Activated T-helper 2 cell treated with anti-CD3 and anti-CD28 coated beads, Interferon-gamma antibody, Interleukin-2, Interleukin-4, amounts not matched to agents 10 μg/mL and 5 μg/mL and 100 μg/mL, durations not matched to agents 14 hours and 24 hours and 36 hours (primary cell): ENCODE measurements at regions not wholly inside any gene's neighbourhood (a gene's known extent, or its start where the extent isn't known, plus 50 kb on each side); places are given as distances from the start of the nearest gene placed in this dataset.

ENCODE experiments used
- DNase-seq: peaks from one replicate; pipeline ENCODE4 v3.0.0; 2021; ENCODE audit warnings: low spot score
- H3K27ac Mint-ChIP-seq: one replicate; pipeline ENCODE4 v1.8.0; 2021; ENCODE audit warnings: mixed read lengths
- H3K27me3 Mint-ChIP-seq: one replicate; pipeline ENCODE4 v1.8.0; 2021; ENCODE audit warnings: low read depth, mixed read lengths
- H3K36me3 Mint-ChIP-seq: one replicate; pipeline ENCODE4 v1.8.0; 2021; ENCODE audit warnings: low read depth, mixed read lengths
- H3K4me1 Mint-ChIP-seq: one replicate; pipeline ENCODE4 v1.8.0; 2021; ENCODE audit warnings: low read depth, mixed read lengths
- H3K4me3 Mint-ChIP-seq: one replicate; pipeline ENCODE4 v1.8.0; 2021; ENCODE audit warnings: low read depth, mild to moderate bottlenecking, moderate library complexity, mixed read lengths
- H3K9me3 Mint-ChIP-seq: one replicate; pipeline ENCODE4 v1.8.0; 2021; ENCODE audit warnings: mixed read lengths
- intact Hi-C: fragments of 100-400 bp; cut with micrococcal nuclease; formaldehyde crosslinking; loops from one replicate; pipeline ENCODE4 v1.15.1; 2023

DNA sequence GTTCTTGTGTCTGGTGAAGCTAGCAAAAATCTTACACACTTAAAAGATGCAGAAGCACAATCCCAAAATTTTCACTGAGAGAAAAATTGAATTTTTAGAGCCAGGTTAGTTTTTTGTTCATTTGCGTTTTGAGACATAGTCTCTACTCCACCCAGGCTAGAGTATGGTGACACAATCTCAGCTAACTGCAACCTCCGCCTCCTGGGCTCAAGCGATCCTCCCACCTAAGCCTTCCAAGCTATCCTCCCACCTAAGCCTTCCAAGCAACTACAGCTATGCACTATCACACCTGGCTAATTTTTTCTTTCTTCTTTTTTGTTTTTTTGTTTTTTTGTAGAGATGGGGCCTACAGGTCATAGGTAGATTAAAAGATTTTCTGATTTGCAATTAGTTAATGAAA is 113.1 kb upstream of the RAB6C start:
- Mint-ChIP-seq H3K27me3 (no peaks in the 10 kb centered on the region), H3K4me3 (no peak overlapping the region), H3K36me3 (no peaks in the 10 kb centered on the region), H3K4me1 (no peaks in the 10 kb centered on the region), H3K27ac (no peak overlapping the region), H3K9me3 (no peaks in the 10 kb centered on the region)
- intact Hi-C loops = no loop called here
- DNase-seq = no peak

DNA sequence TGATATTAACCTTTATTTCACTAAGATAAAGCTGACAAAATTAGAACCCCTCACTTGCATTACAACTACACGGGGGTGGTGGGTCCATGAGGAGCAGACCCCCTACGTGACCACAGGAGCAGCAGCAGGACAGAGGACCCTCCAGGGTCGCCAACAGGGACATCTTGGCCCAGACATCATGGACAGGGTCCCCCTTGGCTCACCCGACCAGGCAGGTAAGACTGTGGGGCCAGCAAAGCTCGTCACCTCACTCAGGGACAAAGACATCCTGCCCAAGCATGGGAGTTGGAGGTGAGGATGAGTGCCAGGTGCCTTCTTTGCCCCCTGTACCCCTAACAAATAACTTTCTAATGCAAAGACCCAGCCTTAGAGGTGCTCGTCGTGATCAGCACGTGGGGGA is 111.3 kb upstream of the RAB6C start:
- Mint-ChIP-seq H3K4me3 (no peak overlapping the region), H3K4me1 (no peaks in the 10 kb centered on the region), H3K27ac (no peak overlapping the region), H3K36me3 (no peaks in the 10 kb centered on the region), H3K9me3 (no peaks in the 10 kb centered on the region), H3K27me3 (no peaks in the 10 kb centered on the region)
- intact Hi-C loops = no loop called here
- DNase-seq = no peak

- DNase-seq = no peak
- Mint-ChIP-seq H3K4me1 (no peaks in the 10 kb centered on the region), H3K36me3 (no peaks in the 10 kb centered on the region), H3K9me3 (no peaks in the 10 kb centered on the region), H3K4me3 (no peak overlapping the region), H3K27ac (no peak overlapping the region), H3K27me3 (no peaks in the 10 kb centered on the region)
- intact Hi-C loops = no loop called here
Measured at GRCh38 chr2:129870685-129871241, 108.7 kb upstream of the RAB6C start.

DNA sequence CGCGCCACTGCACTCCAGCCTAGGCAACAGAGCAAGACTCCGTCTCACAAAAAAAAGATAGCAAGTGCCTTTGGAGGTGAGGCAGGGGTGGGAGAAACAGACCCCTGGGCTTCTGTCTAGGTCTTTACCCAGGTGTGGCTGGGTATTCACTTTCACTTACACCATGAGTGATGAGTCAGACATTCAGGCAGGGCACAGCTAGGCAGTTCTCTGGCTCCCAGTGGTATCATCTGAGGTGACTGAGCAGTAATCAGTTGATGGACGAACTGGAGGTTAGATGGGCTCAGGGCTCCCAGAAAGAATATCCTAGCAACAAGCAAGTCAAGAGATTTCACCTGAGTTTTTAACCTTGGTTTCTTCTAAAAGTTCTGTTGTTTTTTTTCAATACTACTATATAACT is 107.0 kb upstream of the RAB6C start:
- intact Hi-C loops = no loop called here
- no peaks in the 10 kb centered on the region for H3K36me3 Mint-ChIP-seq
- peaks cover 5% of the 10 kb centered on the region for H3K4me1 Mint-ChIP-seq
- no peak overlapping the region for H3K27ac Mint-ChIP-seq
- no peaks in the 10 kb centered on the region for H3K9me3 Mint-ChIP-seq
- no peak overlapping the region for H3K4me3 Mint-ChIP-seq
- no peak for DNase-seq
- peaks cover 3% of the 10 kb centered on the region for H3K27me3 Mint-ChIP-seq

- Mint-ChIP-seq H3K36me3 (no peaks in the 10 kb centered on the region), H3K27me3 (peaks cover 3% of the 10 kb centered on the region), H3K27ac (no peak overlapping the region), H3K4me1 (peaks cover 5% of the 10 kb centered on the region), H3K4me3 (peak overlapping the region; percentile 87), H3K9me3 (no peaks in the 10 kb centered on the region)
- intact Hi-C loops = no loop called here
- no peak for DNase-seq
Measured at GRCh38 chr2:129876541-129876940, 102.9 kb upstream of the RAB6C start.

DNA sequence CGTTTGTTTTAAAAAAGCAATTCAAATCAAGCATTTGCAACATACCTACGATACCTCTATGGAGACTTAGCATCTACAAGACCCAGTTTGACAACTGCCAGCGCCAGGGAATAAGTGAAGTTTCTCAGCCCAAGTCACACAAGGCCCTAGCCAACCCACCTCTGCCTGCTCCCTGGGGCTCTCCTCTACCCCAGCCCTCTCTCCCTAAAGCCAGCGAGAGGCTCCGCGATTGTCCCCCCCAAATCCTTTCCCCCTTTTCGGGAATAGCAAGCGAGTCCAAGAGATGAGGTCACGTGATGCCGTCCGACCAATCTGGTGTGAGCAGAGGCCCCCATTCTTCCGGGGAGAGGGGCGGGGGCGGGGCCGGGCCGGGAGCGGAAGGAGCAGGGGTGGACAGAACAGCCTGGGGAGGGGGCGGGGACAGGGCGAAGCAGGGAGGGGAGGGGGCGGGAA is 102.2 kb upstream of the RAB6C start:
- Mint-ChIP-seq H3K4me3 (peak overlapping the region; percentile 87), H3K27me3 (peaks cover 3% of the 10 kb centered on the region), H3K27ac (peak overlapping the region; percentile 52), H3K4me1 (peaks cover 5% of the 10 kb centered on the region), H3K9me3 (no peaks in the 10 kb centered on the region), H3K36me3 (no peaks in the 10 kb centered on the region)
- peak; percentile 61 for DNase-seq
- intact Hi-C loops = no loop called here

GRCh38 chr2:129877795-129878775 is 101.4 kb upstream of the RAB6C start:
- H3K36me3 Mint-ChIP-seq = no peaks in the 10 kb centered on the region
- intact Hi-C loops = no loop called here
- H3K9me3 Mint-ChIP-seq = no peaks in the 10 kb centered on the region
- DNase-seq = no peak
- H3K27me3 Mint-ChIP-seq = peaks cover 3% of the 10 kb centered on the region
- H3K27ac Mint-ChIP-seq = no peak overlapping the region
- peak overlapping the region; percentile 68 for H3K4me3 Mint-ChIP-seq
- peaks cover 5% of the 10 kb centered on the region for H3K4me1 Mint-ChIP-seq

DNA sequence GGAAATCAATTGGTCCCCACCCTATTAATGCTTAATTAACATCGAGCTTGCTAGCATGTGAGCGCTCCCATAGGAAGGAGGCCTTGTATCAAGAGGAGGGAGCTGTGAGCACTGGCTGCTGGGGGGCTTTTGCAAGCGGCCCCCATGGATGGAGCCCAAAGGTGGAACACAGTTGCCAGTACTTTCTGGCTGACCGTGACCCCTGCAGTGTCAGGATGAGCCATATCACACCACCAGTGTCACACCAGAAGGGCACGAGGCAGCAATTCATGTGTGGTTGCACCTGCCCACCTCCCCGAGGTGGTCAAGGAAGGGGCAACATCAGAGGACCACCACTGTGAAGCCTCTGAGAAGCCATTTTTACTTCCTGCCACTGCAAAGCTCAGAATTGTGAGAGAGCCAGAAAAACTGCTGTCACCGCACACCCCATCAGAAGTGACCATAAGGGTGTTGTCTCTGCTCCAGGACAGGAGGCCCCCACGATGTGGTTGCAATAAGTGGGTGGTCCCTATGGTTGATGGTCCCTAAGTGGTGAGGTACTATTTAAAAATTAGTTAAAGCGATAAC is 99.8 kb upstream of the RAB6C start:
- intact Hi-C loops = no loop called here
- Mint-ChIP-seq H3K4me3 (no peak overlapping the region), H3K36me3 (no peaks in the 10 kb centered on the region), H3K27ac (no peak overlapping the region), H3K9me3 (no peaks in the 10 kb centered on the region), H3K4me1 (peaks cover 5% of the 10 kb centered on the region), H3K27me3 (peaks cover 3% of the 10 kb centered on the region)
- DNase-seq = no peak

DNA sequence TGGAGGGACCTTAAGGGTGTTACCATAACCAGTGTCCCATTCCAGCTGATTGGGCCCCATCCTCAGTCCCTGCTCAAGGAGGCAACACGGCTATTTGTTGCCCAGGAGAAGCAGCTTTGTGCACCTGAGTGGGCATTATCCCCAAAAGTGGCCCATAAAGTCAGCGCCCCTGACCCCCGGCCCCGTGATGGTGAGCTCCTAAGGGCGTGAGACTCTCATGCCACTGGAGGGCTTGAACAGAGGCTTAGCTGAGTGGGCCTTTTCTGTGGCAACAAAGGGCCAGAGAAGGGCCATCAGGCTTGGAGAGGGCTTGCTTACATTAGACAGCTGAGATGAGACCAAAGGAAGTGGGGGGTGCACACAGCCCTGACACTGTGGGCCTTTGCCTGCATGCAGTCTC is 99.2 kb upstream of the RAB6C start:
- H3K4me1 Mint-ChIP-seq = peaks cover 5% of the 10 kb centered on the region
- H3K27me3 Mint-ChIP-seq = peaks cover 3% of the 10 kb centered on the region
- intact Hi-C loops = no loop called here
- DNase-seq = no peak
- no peaks in the 10 kb centered on the region for H3K36me3 Mint-ChIP-seq
- H3K4me3 Mint-ChIP-seq = no peak overlapping the region
- no peaks in the 10 kb centered on the region for H3K9me3 Mint-ChIP-seq
- no peak overlapping the region for H3K27ac Mint-ChIP-seq

DNA sequence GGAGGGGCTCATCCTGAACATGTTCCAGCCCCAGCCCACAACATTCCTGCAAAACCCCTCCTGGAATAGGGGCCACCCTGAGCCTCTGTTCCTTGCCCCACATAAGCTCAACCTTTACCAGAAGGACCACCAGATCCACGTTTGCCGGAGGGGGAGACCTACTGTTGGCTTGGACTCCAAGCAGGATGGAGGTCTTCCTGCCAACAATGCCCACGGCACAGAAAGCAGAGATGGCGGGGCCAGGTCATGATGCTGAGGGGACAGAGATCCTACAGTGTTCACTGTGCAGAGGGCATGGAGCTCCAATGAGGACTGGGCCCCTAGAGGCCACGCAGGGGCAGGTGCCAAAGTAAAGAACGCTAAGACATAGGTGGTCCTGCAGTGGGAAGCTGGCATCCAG is 98.5 kb upstream of the RAB6C start:
- peaks cover 3% of the 10 kb centered on the region for H3K27me3 Mint-ChIP-seq
- no peak overlapping the region for H3K27ac Mint-ChIP-seq
- peaks cover 5% of the 10 kb centered on the region for H3K4me1 Mint-ChIP-seq
- H3K4me3 Mint-ChIP-seq = no peak overlapping the region
- DNase-seq = no peak
- intact Hi-C loops = no loop called here
- no peaks in the 10 kb centered on the region for H3K9me3 Mint-ChIP-seq
- H3K36me3 Mint-ChIP-seq = no peaks in the 10 kb centered on the region

- Mint-ChIP-seq H3K27ac (no peak overlapping the region), H3K36me3 (no peaks in the 10 kb centered on the region), H3K9me3 (no peaks in the 10 kb centered on the region), H3K4me1 (peaks cover 1% of the 10 kb centered on the region), H3K27me3 (no peaks in the 10 kb centered on the region), H3K4me3 (no peak overlapping the region)
- intact Hi-C loops = no loop called here
- no peak for DNase-seq
Measured at GRCh38 chr2:129881786-129882396, 97.6 kb upstream of the RAB6C start.

GRCh38 chr2:129882476-129882875 is 97.0 kb upstream of the RAB6C start:
- no peaks in the 10 kb centered on the region for H3K9me3 Mint-ChIP-seq
- H3K4me1 Mint-ChIP-seq = no peaks in the 10 kb centered on the region
- no peaks in the 10 kb centered on the region for H3K36me3 Mint-ChIP-seq
- DNase-seq = no peak
- no peaks in the 10 kb centered on the region for H3K27me3 Mint-ChIP-seq
- intact Hi-C loops = no loop called here
- no peak overlapping the region for H3K4me3 Mint-ChIP-seq
- no peak overlapping the region for H3K27ac Mint-ChIP-seq

- H3K27me3 Mint-ChIP-seq = no peaks in the 10 kb centered on the region
- H3K27ac Mint-ChIP-seq = no peak overlapping the region
- no peak for DNase-seq
- H3K36me3 Mint-ChIP-seq = no peaks in the 10 kb centered on the region
- intact Hi-C loops = no loop called here
- H3K4me3 Mint-ChIP-seq = no peak overlapping the region
- no peaks in the 10 kb centered on the region for H3K9me3 Mint-ChIP-seq
- H3K4me1 Mint-ChIP-seq = no peaks in the 10 kb centered on the region
Measured at GRCh38 chr2:129883121-129883520, 96.3 kb upstream of the RAB6C start.
